Activated CD4-positive, alpha-beta T cell treated with anti-CD3 and anti-CD28 coated beads, Interleukin-2, amount 10 ng/mL, durations not matched to agents 7 days and 5 days (primary cell): ENCODE measurements at regions not wholly inside any gene's neighbourhood (a gene's known extent, or its start where the extent isn't known, plus 50 kb on each side); places are given as distances from the start of the nearest gene placed in this dataset.

Source experiments
- CTCF ChIA-PET: fragments of 350-600 bp; sonication (Branson Sonifier 250); formaldehyde crosslinking; loops from one replicate; lab custom pipeline; 2021; ENCODE audit warnings: antibody characterized with exemption; lab: Charles Lee
- POLR2A ChIA-PET: fragments of 350-600 bp; sonication (Branson Sonifier 250); formaldehyde crosslinking; loops from one replicate; lab custom pipeline; 2021; ENCODE audit warnings: antibody characterized with exemption; lab: Charles Lee
- DNase-seq: peaks from one replicate; pipeline ENCODE4 v3.0.0-alpha.2; 2020
- H3K27ac Mint-ChIP-seq: one replicate; pipeline ENCODE4 v1.8.0; 2021; ENCODE audit warnings: mild to moderate bottlenecking, moderate library complexity, mixed read lengths
- H3K27me3 Mint-ChIP-seq: one replicate; pipeline ENCODE4 v1.8.0; 2021; ENCODE audit warnings: mixed read lengths
- H3K36me3 Mint-ChIP-seq: one replicate; pipeline ENCODE4 v1.8.0; 2021; ENCODE audit warnings: low read depth, mixed read lengths
- H3K4me1 Mint-ChIP-seq: one replicate; pipeline ENCODE4 v1.8.0; 2021; ENCODE audit warnings: mixed read lengths
- H3K4me3 Mint-ChIP-seq: one replicate; pipeline ENCODE4 v1.8.0; 2021; ENCODE audit warnings: mild to moderate bottlenecking, moderate library complexity, mixed read lengths
- H3K9me3 Mint-ChIP-seq: one replicate; pipeline ENCODE4 v1.8.0; 2021; ENCODE audit warnings: mixed read lengths

GRCh38 chr2:134783912-134784311, 54.5 kb upstream of the ACMSD start:
- DNase-seq = no peak
- Mint-ChIP-seq H3K4me3 (no peak overlapping the region), H3K27ac (no peak overlapping the region), H3K27me3 (peaks cover 2% of the 10 kb centered on the region), H3K4me1 (peaks cover 5% of the 10 kb centered on the region), H3K36me3 (no peaks in the 10 kb centered on the region), H3K9me3 (no peaks in the 10 kb centered on the region)
- ChIA-PET CTCF (interaction anchor here (0.6 to 1.2 kb wide), 3 partner anchors 20 to 521 kb away, joined by 4 read pairs; no protein-coding TSS in a partner anchor), POLR2A (no interaction called here)

GRCh38 chr2:134785659-134786430, 52.6 kb upstream of the ACMSD start:
- CTCF ChIA-PET = no interaction called here
- POLR2A ChIA-PET = no interaction called here
- no peak for DNase-seq
- peaks cover 5% of the 10 kb centered on the region for H3K4me1 Mint-ChIP-seq
- H3K27ac Mint-ChIP-seq = no peak overlapping the region
- no peaks in the 10 kb centered on the region for H3K36me3 Mint-ChIP-seq
- H3K27me3 Mint-ChIP-seq = peaks cover 2% of the 10 kb centered on the region
- H3K4me3 Mint-ChIP-seq = no peak overlapping the region
- H3K9me3 Mint-ChIP-seq = no peaks in the 10 kb centered on the region

- CTCF ChIA-PET = no interaction called here
- DNase-seq = no peak
- no peaks in the 10 kb centered on the region for H3K4me1 Mint-ChIP-seq
Measured at GRCh38 chr2:134788417-134788816, 50.0 kb upstream of the ACMSD start.

More at GRCh38 chr2:134788417-134788816, 50.0 kb upstream of the ACMSD start:
- no peaks in the 10 kb centered on the region for H3K36me3 Mint-ChIP-seq
- POLR2A ChIA-PET = no interaction called here
- no peaks in the 10 kb centered on the region for H3K9me3 Mint-ChIP-seq
- H3K4me3 Mint-ChIP-seq = no peak overlapping the region
- H3K27me3 Mint-ChIP-seq = peaks cover 4% of the 10 kb centered on the region
- H3K27ac Mint-ChIP-seq = no peak overlapping the region
